ENCODE measurements at regions not wholly inside any gene's neighbourhood (a gene's known extent, or its start where the extent isn't known, plus 50 kb on each side); places are given as distances from the start of the nearest gene placed in this dataset.

DNA sequence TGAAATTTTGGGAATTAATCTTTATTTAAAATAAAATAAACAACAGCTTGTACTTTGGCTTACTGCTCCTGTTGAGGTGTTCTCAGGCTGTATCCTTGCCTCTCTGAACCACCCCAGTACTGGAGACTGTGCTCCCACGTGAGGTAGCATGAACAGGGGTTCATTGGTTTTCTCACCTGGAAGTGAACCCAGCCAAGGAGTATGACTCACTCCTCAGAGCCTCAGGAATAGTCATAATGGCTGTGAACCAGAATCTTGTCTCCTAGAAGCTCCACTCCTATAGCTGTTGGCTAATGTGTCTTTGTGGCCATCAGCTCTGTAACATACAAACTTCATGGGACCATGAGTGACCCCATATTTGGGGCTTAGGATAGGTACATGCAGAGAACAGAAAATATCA, 122.5 kb upstream of the ST8SIA2 start:
- Histone ChIP-seq H3K4me1 (ENCODE audit: insufficient read depth, low read length) (no peaks in the 10 kb centered on the region), H3K27me3 (ENCODE audit: low read length) (peaks cover 28% of the 10 kb centered on the region), H4K20me1 (ENCODE audit: low read length) (no peaks in the 10 kb centered on the region), H2AFZ (ENCODE audit: low read length) (no peak overlapping the region), H3K9ac (ENCODE audit: low read length) (no peak overlapping the region), H3K4me2 (ENCODE audit: low read length) (no peak overlapping the region), H3K27ac (ENCODE audit: low read length) (no peak overlapping the region), H3K9me2 (replicated peaks; ENCODE audit: low read length) (no peaks in the 10 kb centered on the region), H3K36me3 (ENCODE audit: low read depth, low read length) (no peaks in the 10 kb centered on the region), H3K4me3 (ENCODE audit: low read length) (no peak overlapping the region), H3K79me2 (ENCODE audit: low read length) (no peaks in the 10 kb centered on the region), H3F3A (ENCODE audit: low read length, unreplicated experiment) (no peaks in the 10 kb centered on the region), H3K9me3 (ENCODE audit: low read length) (no peaks in the 10 kb centered on the region)
- TF ChIP-seq EZH2phosphoT487 (IDR thresholded peaks at IDR 0.05; ENCODE audit: borderline replicate concordance, low read length) (no peak), EZH2 (IDR thresholded peaks at IDR 0.05; ENCODE audit: low read length, unreplicated experiment) (no peak)
- TF ChIP-seq, protein P1, sequence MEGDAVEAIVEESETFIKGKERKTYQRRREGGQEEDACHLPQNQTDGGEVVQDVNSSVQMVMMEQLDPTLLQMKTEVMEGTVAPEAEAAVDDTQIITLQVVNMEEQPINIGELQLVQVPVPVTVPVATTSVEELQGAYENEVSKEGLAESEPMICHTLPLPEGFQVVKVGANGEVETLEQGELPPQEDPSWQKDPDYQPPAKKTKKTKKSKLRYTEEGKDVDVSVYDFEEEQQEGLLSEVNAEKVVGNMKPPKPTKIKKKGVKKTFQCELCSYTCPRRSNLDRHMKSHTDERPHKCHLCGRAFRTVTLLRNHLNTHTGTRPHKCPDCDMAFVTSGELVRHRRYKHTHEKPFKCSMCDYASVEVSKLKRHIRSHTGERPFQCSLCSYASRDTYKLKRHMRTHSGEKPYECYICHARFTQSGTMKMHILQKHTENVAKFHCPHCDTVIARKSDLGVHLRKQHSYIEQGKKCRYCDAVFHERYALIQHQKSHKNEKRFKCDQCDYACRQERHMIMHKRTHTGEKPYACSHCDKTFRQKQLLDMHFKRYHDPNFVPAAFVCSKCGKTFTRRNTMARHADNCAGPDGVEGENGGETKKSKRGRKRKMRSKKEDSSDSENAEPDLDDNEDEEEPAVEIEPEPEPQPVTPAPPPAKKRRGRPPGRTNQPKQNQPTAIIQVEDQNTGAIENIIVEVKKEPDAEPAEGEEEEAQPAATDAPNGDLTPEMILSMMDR (conservative IDR thresholded peaks at IDR 0.05; ENCODE audit: low read depth, low read length): no peak
- CTCF ChIA-PET: no interaction called here
- intact Hi-C loops (cut with micrococcal nuclease): no loop called here
- DNase-seq: no peak
- POLR2A ChIA-PET (ENCODE audit: unreplicated experiment): no interaction called here
- no peak for ATAC-seq
- no TSS peak for BruUV-seq (replicated peaks)

DNA sequence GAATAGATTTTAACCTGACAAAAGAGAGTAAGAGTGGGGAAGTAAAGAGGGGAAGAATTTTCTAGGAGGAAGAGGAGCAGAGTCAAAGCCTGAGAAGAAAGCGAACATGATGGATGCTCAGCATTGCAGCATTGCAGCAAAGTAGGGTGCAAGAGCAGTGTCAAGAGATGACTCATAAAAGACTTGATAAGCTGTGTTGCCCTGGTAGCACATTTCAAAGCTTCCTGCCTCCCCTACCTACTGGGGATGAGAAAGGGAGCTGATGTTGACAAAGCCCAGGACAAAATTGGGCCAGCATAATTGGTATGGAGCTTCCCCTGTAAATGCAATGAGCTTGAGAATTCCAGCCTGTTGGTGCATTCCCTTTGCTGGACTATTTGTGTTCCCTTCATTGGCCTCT, 121.6 kb upstream of the ST8SIA2 start:
- no peaks in the 10 kb centered on the region for H3F3A ChIP-seq (ENCODE audit: low read length, unreplicated experiment)
- ChIA-PET CTCF (no interaction called here), POLR2A (ENCODE audit: unreplicated experiment) (no interaction called here)
- H3K4me3 ChIP-seq (ENCODE audit: low read length): no peak overlapping the region
- H3K27ac ChIP-seq (ENCODE audit: low read length): no peak overlapping the region
- H3K9ac ChIP-seq (ENCODE audit: low read length): no peak overlapping the region
- no peaks in the 10 kb centered on the region for H3K79me2 ChIP-seq (ENCODE audit: low read length)
- peaks cover 21% of the 10 kb centered on the region for H3K27me3 ChIP-seq (ENCODE audit: low read length)
- TF ChIP-seq EZH2phosphoT487 (IDR thresholded peaks at IDR 0.05; ENCODE audit: borderline replicate concordance, low read length): no peak
- TF ChIP-seq, protein P1 (conservative IDR thresholded peaks at IDR 0.05; ENCODE audit: low read depth, low read length): no peak
- no peak for TF ChIP-seq EZH2 (IDR thresholded peaks at IDR 0.05; ENCODE audit: low read length, unreplicated experiment)
- BruUV-seq (replicated peaks): no TSS peak
- ATAC-seq (no peak), DNase-seq (no peak)
- H3K4me2 ChIP-seq (ENCODE audit: low read length): no peak overlapping the region
- H3K9me2 ChIP-seq (replicated peaks; ENCODE audit: low read length): no peaks in the 10 kb centered on the region
- H3K9me3 ChIP-seq (ENCODE audit: low read length): no peaks in the 10 kb centered on the region
- intact Hi-C loops (cut with micrococcal nuclease): no loop called here
- no peaks in the 10 kb centered on the region for H3K4me1 ChIP-seq (ENCODE audit: insufficient read depth, low read length)
- no peak overlapping the region for H2AFZ ChIP-seq (ENCODE audit: low read length)
- H4K20me1 ChIP-seq (ENCODE audit: low read length): no peaks in the 10 kb centered on the region
- no peaks in the 10 kb centered on the region for H3K36me3 ChIP-seq (ENCODE audit: low read depth, low read length)

DNA sequence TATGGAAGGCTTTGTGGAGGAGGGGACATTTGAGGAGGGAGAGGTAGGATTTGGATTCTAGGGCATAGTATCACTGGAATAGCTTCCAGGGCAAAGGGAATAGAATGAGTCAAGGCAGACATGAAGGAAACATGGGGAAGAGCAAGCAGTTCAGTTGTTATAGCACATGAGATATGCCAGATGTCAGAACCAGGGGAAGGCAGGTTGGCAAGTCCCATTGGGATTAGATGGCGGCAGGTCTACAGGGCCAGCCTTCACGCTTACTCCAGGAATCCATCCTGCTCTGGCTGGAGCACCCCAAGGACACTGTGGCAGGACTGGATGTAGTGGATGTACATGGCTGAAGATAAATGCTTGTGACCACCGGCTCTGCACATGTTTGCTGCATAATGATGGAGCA, 120.4 kb upstream of the ST8SIA2 start:
- H3K9ac ChIP-seq (ENCODE audit: low read length): no peak overlapping the region
- H3K27me3 ChIP-seq (ENCODE audit: low read length): peaks cover 14% of the 10 kb centered on the region; the same call in 1 of the 2 replicates
- H3K36me3 ChIP-seq (ENCODE audit: low read depth, low read length): no peaks in the 10 kb centered on the region
- DNase-seq (no peak), ATAC-seq (no peak)
- no peak overlapping the region for H3K4me2 ChIP-seq (ENCODE audit: low read length)
- H3F3A ChIP-seq (ENCODE audit: low read length, unreplicated experiment): no peaks in the 10 kb centered on the region
- H3K4me1 ChIP-seq (ENCODE audit: insufficient read depth, low read length): no peaks in the 10 kb centered on the region
- ChIA-PET CTCF (no interaction called here), POLR2A (ENCODE audit: unreplicated experiment) (no interaction called here)
- intact Hi-C loops (cut with micrococcal nuclease): no loop called here
- no peaks in the 10 kb centered on the region for H3K79me2 ChIP-seq (ENCODE audit: low read length)
- H3K9me2 ChIP-seq (replicated peaks; ENCODE audit: low read length): no peaks in the 10 kb centered on the region
- TF ChIP-seq EZH2phosphoT487 (IDR thresholded peaks at IDR 0.05; ENCODE audit: borderline replicate concordance, low read length): no peak
- TF ChIP-seq EZH2 (IDR thresholded peaks at IDR 0.05; ENCODE audit: low read length, unreplicated experiment): no peak
- TF ChIP-seq, protein P1 (conservative IDR thresholded peaks at IDR 0.05; ENCODE audit: low read depth, low read length): no peak
- no peak overlapping the region for H3K4me3 ChIP-seq (ENCODE audit: low read length)
- BruUV-seq (replicated peaks): no TSS peak
- no peak overlapping the region for H3K27ac ChIP-seq (ENCODE audit: low read length)
- H4K20me1 ChIP-seq (ENCODE audit: low read length): no peaks in the 10 kb centered on the region
- no peaks in the 10 kb centered on the region for H3K9me3 ChIP-seq (ENCODE audit: low read length)
- H2AFZ ChIP-seq (ENCODE audit: low read length): no peak overlapping the region
